ENCODE measurements at regions not wholly inside any gene's neighbourhood (a gene's known extent, or its start where the extent isn't known, plus 50 kb on each side); places are given as distances from the start of the nearest gene placed in this dataset.
"Not testable (repeated sequence)": the region's sequence is repeated elsewhere in the genome, so short reads cannot be mapped to it uniquely, and the experiment has no call there.

DNA sequence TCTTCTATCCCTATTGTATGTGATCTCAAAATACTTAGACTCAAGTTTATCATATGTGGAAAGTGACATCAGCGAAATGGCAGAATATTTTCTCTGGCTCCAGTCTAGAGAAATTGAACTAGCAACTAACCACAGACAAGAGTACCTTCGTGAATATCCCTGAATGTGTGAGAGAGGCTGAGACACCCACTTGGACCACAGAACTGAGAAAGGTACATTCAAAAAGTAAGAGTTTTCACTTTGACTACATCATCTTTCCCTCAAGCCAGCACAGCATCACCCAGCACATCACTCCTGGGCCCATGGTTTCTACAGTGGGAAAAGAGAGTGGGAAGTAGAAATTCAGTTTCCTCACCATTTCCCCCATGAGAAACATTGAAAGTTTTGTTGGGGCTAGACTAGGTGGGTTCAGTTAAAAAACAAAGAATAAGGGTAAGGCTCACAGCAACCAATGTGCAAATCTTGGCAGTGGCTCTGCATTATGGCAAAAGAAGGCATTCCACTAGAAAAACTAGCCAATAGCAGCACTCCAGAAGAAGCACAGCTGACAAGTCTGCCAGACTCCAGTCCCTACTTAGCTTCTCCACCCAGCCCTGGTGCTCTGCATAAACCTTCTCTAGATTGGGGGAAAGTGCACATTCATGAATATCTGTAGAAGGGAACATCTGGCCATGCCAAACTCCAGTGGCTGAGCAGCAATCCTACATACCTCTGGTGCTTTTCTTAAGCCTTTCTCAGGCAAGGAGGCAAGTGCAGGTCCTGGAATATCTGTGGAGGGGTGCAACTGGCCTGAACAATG, 225.6 kb upstream of the VLDLR start:
- ATAC-seq (ENCODE audit: low FRiP score in 2 of 2) (no peak), DNase-seq (no peak)
- TF ChIP-seq, protein P1, sequence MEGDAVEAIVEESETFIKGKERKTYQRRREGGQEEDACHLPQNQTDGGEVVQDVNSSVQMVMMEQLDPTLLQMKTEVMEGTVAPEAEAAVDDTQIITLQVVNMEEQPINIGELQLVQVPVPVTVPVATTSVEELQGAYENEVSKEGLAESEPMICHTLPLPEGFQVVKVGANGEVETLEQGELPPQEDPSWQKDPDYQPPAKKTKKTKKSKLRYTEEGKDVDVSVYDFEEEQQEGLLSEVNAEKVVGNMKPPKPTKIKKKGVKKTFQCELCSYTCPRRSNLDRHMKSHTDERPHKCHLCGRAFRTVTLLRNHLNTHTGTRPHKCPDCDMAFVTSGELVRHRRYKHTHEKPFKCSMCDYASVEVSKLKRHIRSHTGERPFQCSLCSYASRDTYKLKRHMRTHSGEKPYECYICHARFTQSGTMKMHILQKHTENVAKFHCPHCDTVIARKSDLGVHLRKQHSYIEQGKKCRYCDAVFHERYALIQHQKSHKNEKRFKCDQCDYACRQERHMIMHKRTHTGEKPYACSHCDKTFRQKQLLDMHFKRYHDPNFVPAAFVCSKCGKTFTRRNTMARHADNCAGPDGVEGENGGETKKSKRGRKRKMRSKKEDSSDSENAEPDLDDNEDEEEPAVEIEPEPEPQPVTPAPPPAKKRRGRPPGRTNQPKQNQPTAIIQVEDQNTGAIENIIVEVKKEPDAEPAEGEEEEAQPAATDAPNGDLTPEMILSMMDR (IDR thresholded peaks at IDR 0.05) = no peak
- TF ChIP-seq POLR2AphosphoS5 (IDR thresholded peaks at IDR 0.05) (no peak), POLR2A (IDR thresholded peaks at IDR 0.05) (no peak), EP300 (IDR thresholded peaks at IDR 0.05) (no peak)
- no peaks in the 10 kb centered on the region for H3K27me3 ChIP-seq
- H3K36me3 ChIP-seq = no peaks in the 10 kb centered on the region
- no peak overlapping the region for H3K4me3 ChIP-seq
- H3K4me1 ChIP-seq = no peaks in the 10 kb centered on the region
- no peak overlapping the region for H3K27ac ChIP-seq
- no peaks in the 10 kb centered on the region for H3K9me3 ChIP-seq
- WGBS, 2 donors = 79 to 80% methylated on average over 2 of the region's 2 CpGs

DNA sequence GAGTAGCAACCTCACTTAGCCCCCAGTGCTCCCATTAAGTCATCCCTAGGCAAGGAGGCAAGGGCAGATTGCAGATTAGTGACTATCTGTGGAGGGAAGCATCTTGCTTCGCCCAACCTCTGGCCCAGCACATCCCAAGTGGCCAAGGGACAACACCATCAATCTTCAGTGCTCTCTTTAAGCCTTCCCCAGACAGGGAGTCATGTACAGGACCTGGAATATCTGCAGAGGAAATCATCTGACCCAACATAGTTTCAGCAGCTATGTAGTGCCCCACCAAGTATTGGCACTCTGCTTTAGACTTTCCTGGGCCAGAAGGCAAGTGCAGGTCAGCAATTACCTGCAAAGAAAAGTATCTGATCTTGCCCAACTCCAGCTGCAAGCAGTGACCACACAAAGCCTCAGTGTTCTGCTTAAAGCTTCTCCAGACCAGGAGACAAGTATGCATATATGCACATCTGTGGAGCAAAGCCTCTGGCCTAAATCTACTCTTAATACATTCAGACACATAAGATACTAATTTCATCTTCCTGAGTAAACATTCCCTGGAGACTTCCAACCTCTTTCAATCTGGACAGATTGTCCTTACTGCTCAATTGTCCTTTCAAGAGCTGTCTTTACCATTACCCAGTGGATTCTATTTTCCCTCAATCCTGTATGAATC, 224.8 kb upstream of the VLDLR start:
- no peaks in the 10 kb centered on the region for H3K4me1 ChIP-seq
- no peak overlapping the region for H3K4me3 ChIP-seq
- no peak for DNase-seq
- ATAC-seq (ENCODE audit: low FRiP score in 2 of 2) = no peak
- no peaks in the 10 kb centered on the region for H3K27me3 ChIP-seq
- no peak overlapping the region for H3K27ac ChIP-seq
- no peaks in the 10 kb centered on the region for H3K9me3 ChIP-seq
- H3K36me3 ChIP-seq = no peaks in the 10 kb centered on the region
- 0% methylated on average over 1 of the region's 1 CpG; no CpG with 5 or more reads in 1 of the 2 donors for WGBS, 2 donors
- no peak for TF ChIP-seq POLR2AphosphoS5 (IDR thresholded peaks at IDR 0.05)
- TF ChIP-seq, protein P1 (IDR thresholded peaks at IDR 0.05) = no peak
- no peak for TF ChIP-seq POLR2A (IDR thresholded peaks at IDR 0.05)
- TF ChIP-seq EP300 (IDR thresholded peaks at IDR 0.05) = no peak

DNA sequence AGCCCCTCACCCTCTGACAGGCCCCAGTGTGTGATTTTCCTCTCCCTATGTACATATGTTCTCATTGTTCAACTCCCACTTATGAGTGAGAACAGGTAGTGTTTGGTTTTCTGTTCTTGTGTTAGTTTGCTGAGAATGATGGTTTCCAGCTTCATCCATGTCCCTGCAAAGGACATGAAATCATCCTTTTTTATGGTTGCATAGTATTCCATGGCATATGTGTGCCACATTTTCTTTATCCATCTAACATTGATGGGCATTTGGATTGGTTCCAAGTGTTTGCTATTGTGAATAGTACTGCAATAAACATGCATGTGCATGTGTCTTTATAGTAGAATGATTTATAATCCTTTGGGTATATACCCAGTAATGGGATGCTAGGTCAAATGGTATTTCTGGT, 223.7 kb upstream of the VLDLR start:
- H3K27me3 ChIP-seq; DNase-seq; H3K27ac ChIP-seq; H3K36me3 ChIP-seq; H3K4me3 ChIP-seq; H3K9me3 ChIP-seq; H3K4me1 ChIP-seq; ATAC-seq (ENCODE audit: low FRiP score in 2 of 2): not testable (repeated sequence)

DNA sequence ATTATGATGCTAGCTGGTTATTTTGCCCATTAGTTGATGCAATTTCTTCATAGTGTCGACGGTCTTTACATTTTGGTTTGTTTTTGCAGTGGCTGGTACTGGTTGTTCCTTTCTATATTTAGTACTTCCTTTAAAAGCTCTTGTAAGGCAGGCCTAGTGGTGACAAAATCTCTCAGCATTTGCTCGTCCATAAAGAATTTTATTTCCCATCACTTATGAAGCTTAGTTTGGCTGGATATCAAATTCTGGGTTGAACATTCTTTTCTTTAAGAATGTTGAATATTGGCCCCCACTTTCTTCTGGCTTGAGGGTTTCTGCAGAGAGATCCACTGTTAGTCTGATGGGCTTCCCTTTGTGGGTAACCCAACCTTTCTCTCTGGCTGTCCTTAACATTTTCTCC, 219.8 kb upstream of the VLDLR start:
- not testable (repeated sequence) for H3K27ac ChIP-seq; H3K4me1 ChIP-seq; ATAC-seq (ENCODE audit: low FRiP score in 2 of 2); H3K4me3 ChIP-seq; H3K9me3 ChIP-seq; H3K36me3 ChIP-seq; H3K27me3 ChIP-seq; DNase-seq
- 58 to 61% methylated on average over 3 of the region's 3 CpGs for WGBS, 2 donors

DNA sequence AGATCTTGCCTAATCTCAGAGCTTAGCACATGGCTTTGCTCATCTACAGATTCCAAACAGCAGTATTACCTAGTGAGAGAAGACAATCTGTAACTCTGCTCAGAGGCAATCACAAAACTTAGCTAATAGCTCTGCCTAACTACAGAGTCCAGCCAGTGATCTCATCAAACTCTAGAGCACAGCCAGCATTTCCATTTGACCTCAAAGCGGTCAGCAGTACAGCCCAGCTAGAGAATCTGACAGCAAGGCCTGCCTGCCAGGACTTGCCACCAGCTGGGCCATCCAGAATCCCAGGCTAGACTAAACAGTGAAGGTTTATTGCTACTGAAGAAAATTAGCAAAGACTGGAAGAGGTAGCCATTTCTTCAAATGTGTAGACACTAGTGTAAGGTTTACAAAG, 217.9 kb upstream of the VLDLR start:
- H3K9me3 ChIP-seq = no peaks in the 10 kb centered on the region
- no peaks in the 10 kb centered on the region for H3K4me1 ChIP-seq
- ATAC-seq (ENCODE audit: low FRiP score in 2 of 2) (no peak), DNase-seq (no peak)
- no peaks in the 10 kb centered on the region for H3K27me3 ChIP-seq
- no peak overlapping the region for H3K4me3 ChIP-seq
- no peak overlapping the region for H3K27ac ChIP-seq
- TF ChIP-seq, protein P1 (IDR thresholded peaks at IDR 0.05) = no peak
- no peak for TF ChIP-seq POLR2A (IDR thresholded peaks at IDR 0.05)
- TF ChIP-seq POLR2AphosphoS5 (IDR thresholded peaks at IDR 0.05) = no peak
- no peak for TF ChIP-seq EP300 (IDR thresholded peaks at IDR 0.05)
- 0 to 50% methylated on average over 1 of the region's 1 CpG for WGBS, 2 donors
- H3K36me3 ChIP-seq = no peaks in the 10 kb centered on the region

DNA sequence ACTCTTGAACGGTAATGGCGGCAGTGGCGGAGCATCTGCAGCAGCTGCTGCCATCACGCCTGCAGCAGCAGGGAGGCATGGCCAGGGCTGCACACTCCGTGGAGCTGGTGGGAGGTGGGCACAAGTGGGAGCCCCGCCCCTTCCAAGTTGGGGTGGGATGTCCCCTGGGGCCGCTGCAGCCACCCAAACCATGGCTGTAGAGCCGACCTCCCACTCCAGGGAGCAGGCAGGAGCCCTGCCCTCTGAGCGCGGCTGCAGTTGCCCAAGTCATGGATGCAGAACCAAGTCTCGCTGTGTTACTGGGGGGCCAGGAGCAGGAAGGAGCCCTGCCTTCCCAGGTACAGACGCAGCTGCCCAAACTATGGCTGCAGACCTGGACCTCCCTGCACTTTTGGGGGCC, 215.3 kb upstream of the VLDLR start:
- no peak for TF ChIP-seq POLR2A (IDR thresholded peaks at IDR 0.05)
- no peak for TF ChIP-seq EP300 (IDR thresholded peaks at IDR 0.05)
- TF ChIP-seq POLR2AphosphoS5 (IDR thresholded peaks at IDR 0.05) = no peak
- TF ChIP-seq, protein P1 (IDR thresholded peaks at IDR 0.05) = no peak
- 87 to 91% methylated on average over 5 to 11 of the region's 12 CpGs for WGBS, 2 donors
- Histone ChIP-seq H3K27me3 (no peaks in the 10 kb centered on the region), H3K9me3 (no peaks in the 10 kb centered on the region), H3K4me3 (no peak overlapping the region), H3K4me1 (no peaks in the 10 kb centered on the region), H3K36me3 (no peaks in the 10 kb centered on the region), H3K27ac (no peak overlapping the region)
- DNase-seq = peak in 1 of 2 donors; percentile 59
- ATAC-seq (ENCODE audit: low FRiP score in 2 of 2) = peak in 1 of 2 donors; percentile 28

All from upper lobe of left lung (tissue), 6 donors.